ENCODE measurements at regions not wholly inside any gene's neighbourhood (a gene's known extent, or its start where the extent isn't known, plus 50 kb on each side); places are given as distances from the start of the nearest gene placed in this dataset.

GRCh38 chr13:64311948-64312347 is 2896.3 kb upstream of the PCDH20 start:
- TF ChIP-seq CTCF (IDR thresholded peaks at IDR 0.05) (no peak), POLR2A (IDR thresholded peaks at IDR 0.05) (no peak)
